ENCODE measurements at regions not wholly inside any gene's neighbourhood (a gene's known extent, or its start where the extent isn't known, plus 50 kb on each side); places are given as distances from the start of the nearest gene placed in this dataset.
"Not testable (repeated sequence)": the region's sequence is repeated elsewhere in the genome, so short reads cannot be mapped to it uniquely, and the experiment has no call there.

- DNase-seq = no peak
Measured at GRCh38 chr11:97461934-97462333, 1072.1 kb downstream of the JRKL start.

- DNase-seq = no peak
Measured at GRCh38 chr11:97463891-97464290, 1074.1 kb downstream of the JRKL start.

GRCh38 chr11:97471480-97471879, 1081.7 kb downstream of the JRKL start:
- DNase-seq = no peak

GRCh38 chr11:97487387-97487786, 1097.6 kb downstream of the JRKL start:
- DNase-seq = no peak

GRCh38 chr11:97498891-97499290, 1109.1 kb downstream of the JRKL start:
- DNase-seq = no peak

GRCh38 chr11:97502201-97502600, 1112.4 kb downstream of the JRKL start:
- DNase-seq = no peak

GRCh38 chr11:97506076-97506759, 1116.4 kb downstream of the JRKL start:
- no peak for DNase-seq

GRCh38 chr11:97514446-97514845, 1124.6 kb downstream of the JRKL start:
- no peak for DNase-seq

- DNase-seq = no peak
Measured at GRCh38 chr11:97516688-97517087, 1126.9 kb downstream of the JRKL start.

GRCh38 chr11:97525273-97525672, 1135.5 kb downstream of the JRKL start:
- DNase-seq = no peak

- no peak for DNase-seq
Measured at GRCh38 chr11:97537407-97538150, 1147.8 kb downstream of the JRKL start.

GRCh38 chr11:97544431-97544830, 1154.6 kb downstream of the JRKL start:
- DNase-seq = no peak

- no peak for DNase-seq
Measured at GRCh38 chr11:97548280-97548679, 1158.5 kb downstream of the JRKL start.

GRCh38 chr11:97557399-97557798, 1167.6 kb downstream of the JRKL start:
- DNase-seq = no peak

- no peak for DNase-seq
Measured at GRCh38 chr11:97567801-97568200, 1178.0 kb downstream of the JRKL start.

GRCh38 chr11:97570636-97571035, 1180.8 kb downstream of the JRKL start:
- DNase-seq = no peak

GRCh38 chr11:97573771-97574170, 1184.0 kb downstream of the JRKL start:
- not testable (repeated sequence) for DNase-seq

- no peak for DNase-seq
Measured at GRCh38 chr11:97574976-97575665, 1185.3 kb downstream of the JRKL start.

GRCh38 chr11:97607291-97608000, 1217.6 kb downstream of the JRKL start:
- peak; percentile 1 for DNase-seq

- DNase-seq = no peak
Measured at GRCh38 chr11:97610000-97610399, 1220.2 kb downstream of the JRKL start.

- DNase-seq = no peak
Measured at GRCh38 chr11:97610854-97611253, 1221.0 kb downstream of the JRKL start.

- DNase-seq = no peak
Measured at GRCh38 chr11:97611345-97611744, 1221.5 kb downstream of the JRKL start.

GRCh38 chr11:97614606-97615005, 1224.8 kb downstream of the JRKL start:
- no peak for DNase-seq
